ENCODE measurements at regions not wholly inside any gene's neighbourhood (a gene's known extent, or its start where the extent isn't known, plus 50 kb on each side); places are given as distances from the start of the nearest gene placed in this dataset.
"Not testable (repeated sequence)": the region's sequence is repeated elsewhere in the genome, so short reads cannot be mapped to it uniquely, and the experiment has no call there.

- H3K27me3 ChIP-seq (ENCODE audit: control insufficient read depth in 1 of 2, insufficient read depth in 1 of 2, low read length in 2 of 2), result peaks cover 1 to 19% of the 10 kb centered on the region in 2 experiments
- H2BK120ac ChIP-seq (ENCODE audit: low read depth, low read length); H2BK12ac ChIP-seq (ENCODE audit: low read length in 2 of 2); H2AK5ac ChIP-seq (ENCODE audit: low read length, severe bottlenecking); H3K4me2 ChIP-seq (ENCODE audit: low read length, poor library complexity, severe bottlenecking); H2AFZ ChIP-seq (ENCODE audit: low read depth, low read length); H3K18ac ChIP-seq (ENCODE audit: low read depth in 1 of 2, low read length in 2 of 2); H3K9ac ChIP-seq (ENCODE audit: low read length); H3K9me3 ChIP-seq (ENCODE audit: control insufficient read depth, low read length); H3K27ac ChIP-seq (ENCODE audit: low read length, poor library complexity, severe bottlenecking); H3K4ac ChIP-seq (ENCODE audit: low read depth in 1 of 2, low read length in 2 of 2); H3K79me1 ChIP-seq (replicated peaks; ENCODE audit: low read length, poor library complexity, severe bottlenecking); H3K23ac ChIP-seq (ENCODE audit: low read length in 2 of 2); H2BK15ac ChIP-seq (ENCODE audit: low read depth, poor library complexity, severe bottlenecking); H2BK5ac ChIP-seq (ENCODE audit: low read depth, low read length, poor library complexity, severe bottlenecking); H4K8ac ChIP-seq (ENCODE audit: low read length); H3K36me3 ChIP-seq (ENCODE audit: control insufficient read depth in 1 of 2, insufficient read depth in 2 of 2, low read depth in 1 of 2, low read length in 2 of 2); H4K91ac ChIP-seq (ENCODE audit: low read length); DNase-seq; H3K4me3 ChIP-seq (ENCODE audit: insufficient read depth in 1 of 2, low read depth in 1 of 2, low read length in 2 of 2); H3K14ac ChIP-seq (ENCODE audit: low read length in 2 of 2): not testable (repeated sequence)
- 89% methylated on average over 8 of the region's 11 CpGs for WGBS
- peaks cover 33% of the 10 kb centered on the region for H3K4me1 ChIP-seq (ENCODE audit: control insufficient read depth, insufficient read depth, low read depth, low read length)
These were observed 190.7 kb upstream of the GLI2 start for GRCh38 chr2:120545007-120545406.

GRCh38 chr2:120545521-120546047 is 190.1 kb upstream of the GLI2 start:
- Histone ChIP-seq H3K27ac (ENCODE audit: low read length, poor library complexity, severe bottlenecking) (no peak overlapping the region), H2AFZ (ENCODE audit: low read depth, low read length) (no peak overlapping the region), H3K18ac (ENCODE audit: low read depth in 1 of 2, low read length in 2 of 2) (no peak overlapping the region), H4K8ac (ENCODE audit: low read length) (no peak overlapping the region), H3K4me1 (ENCODE audit: control insufficient read depth, insufficient read depth, low read depth, low read length) (peaks cover 28% of the 10 kb centered on the region), H3K9ac (ENCODE audit: low read length) (peak overlapping the region; percentile 66), H3K4me2 (ENCODE audit: low read length, poor library complexity, severe bottlenecking) (no peak overlapping the region), H2BK12ac (ENCODE audit: low read length in 2 of 2) (no peak overlapping the region), H3K23ac (ENCODE audit: low read length in 2 of 2) (no peak overlapping the region), H4K91ac (ENCODE audit: low read length) (no peak overlapping the region), H3K9me3 (ENCODE audit: control insufficient read depth, low read length) (no peaks in the 10 kb centered on the region), H3K79me1 (replicated peaks; ENCODE audit: low read length, poor library complexity, severe bottlenecking) (no peaks in the 10 kb centered on the region), H3K14ac (ENCODE audit: low read length in 2 of 2) (no peak overlapping the region), H3K27me3 (ENCODE audit: control insufficient read depth in 1 of 2, insufficient read depth in 1 of 2, low read length in 2 of 2) (peaks cover 3 to 21% of the 10 kb centered on the region in 2 experiments), H2AK5ac (ENCODE audit: low read length, severe bottlenecking) (no peak overlapping the region), H2BK5ac (ENCODE audit: low read depth, low read length, poor library complexity, severe bottlenecking) (no peak overlapping the region), H3K4ac (ENCODE audit: low read depth in 1 of 2, low read length in 2 of 2) (no peak overlapping the region), H3K36me3 (ENCODE audit: control insufficient read depth in 1 of 2, insufficient read depth in 2 of 2, low read depth in 1 of 2, low read length in 2 of 2) (no peaks in the 10 kb centered on the region), H2BK120ac (ENCODE audit: low read depth, low read length) (no peak overlapping the region), H3K4me3 (ENCODE audit: insufficient read depth in 1 of 2, low read depth in 1 of 2, low read length in 2 of 2) (no peak overlapping the region), H2BK15ac (ENCODE audit: low read depth, poor library complexity, severe bottlenecking) (no peak overlapping the region)
- no peak for DNase-seq
- WGBS, result 75% methylated on average over 7 of the region's 8 CpGs

GRCh38 chr2:120546048-120546864 is 189.4 kb upstream of the GLI2 start:
- H3K9ac ChIP-seq (ENCODE audit: low read length), result peak overlapping the region; percentile 66

GRCh38 chr2:120546865-120547390 is 188.7 kb upstream of the GLI2 start:
- Histone ChIP-seq H4K91ac (ENCODE audit: low read length) (no peak overlapping the region), H3K4me2 (ENCODE audit: low read length, poor library complexity, severe bottlenecking) (no peak overlapping the region), H2BK15ac (ENCODE audit: low read depth, poor library complexity, severe bottlenecking) (no peak overlapping the region), H4K8ac (ENCODE audit: low read length) (no peak overlapping the region), H3K4ac (ENCODE audit: low read depth in 1 of 2, low read length in 2 of 2) (no peak overlapping the region), H3K9ac (ENCODE audit: low read length) (peak overlapping the region; percentile 66), H2BK5ac (ENCODE audit: low read depth, low read length, poor library complexity, severe bottlenecking) (no peak overlapping the region), H2AK5ac (ENCODE audit: low read length, severe bottlenecking) (peak overlapping the region; percentile 29), H3K36me3 (ENCODE audit: control insufficient read depth in 1 of 2, insufficient read depth in 2 of 2, low read depth in 1 of 2, low read length in 2 of 2) (no peaks in the 10 kb centered on the region), H3K9me3 (ENCODE audit: control insufficient read depth, low read length) (no peaks in the 10 kb centered on the region), H3K4me1 (ENCODE audit: control insufficient read depth, insufficient read depth, low read depth, low read length) (peaks cover 15% of the 10 kb centered on the region), H3K4me3 (ENCODE audit: insufficient read depth in 1 of 2, low read depth in 1 of 2, low read length in 2 of 2) (no peak overlapping the region), H3K79me1 (replicated peaks; ENCODE audit: low read length, poor library complexity, severe bottlenecking) (no peaks in the 10 kb centered on the region), H3K23ac (ENCODE audit: low read length in 2 of 2) (no peak overlapping the region), H2BK120ac (ENCODE audit: low read depth, low read length) (no peak overlapping the region), H2BK12ac (ENCODE audit: low read length in 2 of 2) (no peak overlapping the region), H3K18ac (ENCODE audit: low read depth in 1 of 2, low read length in 2 of 2) (no peak overlapping the region), H3K27me3 (ENCODE audit: control insufficient read depth in 1 of 2, insufficient read depth in 1 of 2, low read length in 2 of 2) (peaks cover 5 to 26% of the 10 kb centered on the region in 2 experiments), H3K14ac (ENCODE audit: low read length in 2 of 2) (no peak overlapping the region), H2AFZ (ENCODE audit: low read depth, low read length) (no peak overlapping the region), H3K27ac (ENCODE audit: low read length, poor library complexity, severe bottlenecking) (no peak overlapping the region)
- 86% methylated on average over 7 of the region's 7 CpGs for WGBS
- no peak for DNase-seq

More at GRCh38 chr2:120546048-120546864, 189.4 kb upstream of the GLI2 start:
- Histone ChIP-seq H3K36me3 (ENCODE audit: control insufficient read depth in 1 of 2, insufficient read depth in 2 of 2, low read depth in 1 of 2, low read length in 2 of 2) (no peaks in the 10 kb centered on the region), H2BK12ac (ENCODE audit: low read length in 2 of 2) (no peak overlapping the region), H2BK15ac (ENCODE audit: low read depth, poor library complexity, severe bottlenecking) (no peak overlapping the region), H2BK120ac (ENCODE audit: low read depth, low read length) (no peak overlapping the region), H3K4me2 (ENCODE audit: low read length, poor library complexity, severe bottlenecking) (peak overlapping the region; percentile 20), H3K27ac (ENCODE audit: low read length, poor library complexity, severe bottlenecking) (peak overlapping the region; percentile 8), H2AK5ac (ENCODE audit: low read length, severe bottlenecking) (peak overlapping the region; percentile 29), H3K4me1 (ENCODE audit: control insufficient read depth, insufficient read depth, low read depth, low read length) (peaks cover 21% of the 10 kb centered on the region), H3K79me1 (replicated peaks; ENCODE audit: low read length, poor library complexity, severe bottlenecking) (no peaks in the 10 kb centered on the region), H3K4me3 (ENCODE audit: insufficient read depth in 1 of 2, low read depth in 1 of 2, low read length in 2 of 2) (no peak overlapping the region), H2AFZ (ENCODE audit: low read depth, low read length) (no peak overlapping the region), H4K8ac (ENCODE audit: low read length) (no peak overlapping the region), H3K23ac (ENCODE audit: low read length in 2 of 2) (no peak overlapping the region), H3K27me3 (ENCODE audit: control insufficient read depth in 1 of 2, insufficient read depth in 1 of 2, low read length in 2 of 2) (peaks cover 3 to 20% of the 10 kb centered on the region in 2 experiments), H3K9me3 (ENCODE audit: control insufficient read depth, low read length) (no peaks in the 10 kb centered on the region), H4K91ac (ENCODE audit: low read length) (no peak overlapping the region), H3K14ac (ENCODE audit: low read length in 2 of 2) (no peak overlapping the region), H3K18ac (ENCODE audit: low read depth in 1 of 2, low read length in 2 of 2) (no peak overlapping the region), H3K4ac (ENCODE audit: low read depth in 1 of 2, low read length in 2 of 2) (no peak overlapping the region), H2BK5ac (ENCODE audit: low read depth, low read length, poor library complexity, severe bottlenecking) (no peak overlapping the region)
- peak; percentile 87 for DNase-seq
- 53% methylated on average over 27 of the region's 27 CpGs for WGBS

Measured in mesenchymal stem cell (in vitro differentiated cells and primary cell).